HCT116 (cell line): ENCODE measurements at regions not wholly inside any gene's neighbourhood (a gene's known extent, or its start where the extent isn't known, plus 50 kb on each side); places are given as distances from the start of the nearest gene placed in this dataset.

Experiments
- ATAC-seq: fragments of 200-7000 bp; cut with Tn5 transposase; 2 replicates; pipeline ENCODE4 v1.9.1; 2020; ENCODE audit warnings: mild to moderate bottlenecking, moderate library complexity
- BruUV-seq: library from RNA; stranded (reverse); fragments of 400-500 nt; replicated peaks from 2 replicates; lab custom pipeline; 2021; lab: Mats Ljungman, UMichigan
- CTCF ChIA-PET: fragments of 300-600 bp; sonication (Branson Sonifier 250); formaldehyde crosslinking; loops from one replicate; lab custom pipeline; 2021; ENCODE audit warnings: antibody characterized with exemption; lab: Charles Lee
- POLR2A ChIA-PET: fragments of 300-600, 350-600 bp; sonication (Branson Sonifier 250); formaldehyde crosslinking; loops from one replicate; lab custom pipeline; 2021; ENCODE audit warnings: antibody characterized with exemption; lab: Charles Lee
- RAD21 ChIA-PET, 2 experiments: fragments of 300-600 bp; sonication (Branson Sonifier 250); formaldehyde crosslinking; loops; one replicate each; lab custom pipeline; 2023; ENCODE audit warnings: low total read pairs in 2 of 2; ENCODE audit not compliant: uncharacterized antibody in 2 of 2, unreplicated experiment in 2 of 2, low non-redundant PET in 1 of 2; lab: Charles Lee
- DNase-seq: peaks from one replicate; pipeline ENCODE4 v3.0.0-alpha.2; 2010; ENCODE audit warnings: low read depth, low spot score
- H2AFZ ChIP-seq: fragments of 200-600 bp; shearing (Covaris generic), sonication (generic); 2 replicates; pipeline ENCODE4 v1.6.1; 2017; ENCODE audit warnings: low read depth, mixed run types, mixed read lengths, antibody characterized with exemption, low read length; ENCODE audit not compliant: poor library complexity, severe bottlenecking
- H3K27ac ChIP-seq: 2 replicates; pipeline ENCODE4 v1.5.1; 2012; ENCODE audit warnings: low read depth, low read length
- H3K27me3 ChIP-seq: fragments of 200-600 bp; sonication (generic); 2 replicates; pipeline ENCODE4 v1.6.1; 2016; ENCODE audit warnings: mixed run types, low read length, mixed read lengths; ENCODE audit not compliant: insufficient read depth
- H3K36me3 ChIP-seq, 2 experiments: fragments of 200-500 bp in 1 of 2; fragments of 200-600 bp in 1 of 2; sonication (Bioruptor generic) in 1 of 2; sonication (generic) in 1 of 2; 2 replicates each; pipeline versions ENCODE4 v1.5.1 to v1.6.1; 2014 to 2016; ENCODE audit warnings: low read length in 2 of 2, inconsistent platforms in 1 of 2, mixed read lengths in 1 of 2, mixed run types in 1 of 2; ENCODE audit not compliant: insufficient read depth in 2 of 2, control insufficient read depth in 1 of 2
- H3K4me1 ChIP-seq, 2 experiments: fragments of 200-600 bp in 1 of 2; sonication (generic) in 1 of 2; 2 replicates each; pipeline versions ENCODE4 v1.5.1 to v1.6.1; 2012 to 2017; ENCODE audit warnings: low read length in 2 of 2, inconsistent platforms in 1 of 2, mild to moderate bottlenecking in 1 of 2, mixed read lengths in 1 of 2, mixed run types in 1 of 2, moderate library complexity in 1 of 2; ENCODE audit not compliant: insufficient read depth in 2 of 2, control insufficient read depth in 1 of 2
- H3K4me2 ChIP-seq: fragments of 200-600 bp; sonication (generic); 2 replicates; pipeline ENCODE4 v1.6.1; 2017; ENCODE audit warnings: mixed run types, low read length, mixed read lengths
- H3K4me3 ChIP-seq, 2 experiments: fragments of 200-600 bp in 1 of 2; sonication (generic) in 1 of 2; replicated peaks in 1 of 2; 2 replicates each; pipeline ENCODE4 v1.5.1; 2011 to 2016; ENCODE audit warnings: low read length in 2 of 2, control low read depth in 1 of 2, low read depth in 1 of 2, mild to moderate bottlenecking in 1 of 2, mixed read lengths in 1 of 2, mixed run types in 1 of 2
- H3K79me2 ChIP-seq: fragments of 200-600 bp; sonication (generic); 2 replicates; pipeline ENCODE4 v1.6.1; 2017; ENCODE audit warnings: mild to moderate bottlenecking, mixed run types, low read length, moderate library complexity, mixed read lengths; ENCODE audit not compliant: insufficient read depth
- H3K9ac ChIP-seq: fragments of 200-600 bp; sonication (generic); 2 replicates; pipeline ENCODE4 v1.6.1; 2016; ENCODE audit warnings: low read length, mixed read lengths
- H3K9me2 ChIP-seq: fragments of 200-600 bp; sonication (generic), shearing (Covaris generic); 2 replicates; pipeline ENCODE4 v1.6.1; 2017; ENCODE audit warnings: mixed run types, mild to moderate bottlenecking, moderate library complexity; ENCODE audit not compliant: insufficient read depth
- H3K9me3 ChIP-seq, 2 experiments: fragments of 200-500 bp in 1 of 2; fragments of 200-600 bp in 1 of 2; sonication (Bioruptor generic) in 1 of 2; sonication (generic) in 1 of 2; 2 replicates each; pipeline ENCODE4 v1.6.1; 2014 to 2017; ENCODE audit warnings: low read length in 2 of 2, mixed read lengths in 2 of 2, inconsistent platforms in 1 of 2, low read depth in 1 of 2, mild to moderate bottlenecking in 1 of 2, mixed run types in 1 of 2, moderate library complexity in 1 of 2; ENCODE audit not compliant: control insufficient read depth in 1 of 2, insufficient read depth in 1 of 2
- H4K20me1 ChIP-seq: fragments of 200-600 bp; sonication (generic), shearing (Covaris generic); 2 replicates; pipeline ENCODE4 v1.6.1; 2017; ENCODE audit warnings: mixed run types, mild to moderate bottlenecking, moderate library complexity; ENCODE audit not compliant: insufficient read depth
- CBX3 ChIP-seq: IDR thresholded peaks from 2 replicates; pipeline ENCODE4 v1.6.1; 2012; ENCODE audit warnings: low read depth
- CEBPB ChIP-seq: IDR thresholded peaks from 2 replicates; pipeline ENCODE4 v1.6.1; 2012; ENCODE audit warnings: low read depth
- CTCF ChIP-seq, 3 experiments: fragments of 200-600 bp in 1 of 3; sonication (generic) in 1 of 3; IDR thresholded peaks in 2 of 3; conservative IDR thresholded peaks in 1 of 3; 2 replicates each; pipeline ENCODE4 v1.5.1; 2012 to 2017; ENCODE audit warnings: low read depth in 2 of 3, low read length in 2 of 3, antibody characterized with exemption in 1 of 3, borderline replicate concordance in 1 of 3, control low read depth in 1 of 3, mild to moderate bottlenecking in 1 of 3, mixed read lengths in 1 of 3, mixed run types in 1 of 3, moderate library complexity in 1 of 3; ENCODE audit not compliant: insufficient read depth in 1 of 3
- EGR1 ChIP-seq: IDR thresholded peaks from 2 replicates; pipeline ENCODE4 v1.6.1; 2012; ENCODE audit warnings: low read depth
- ELF1 ChIP-seq: IDR thresholded peaks from 2 replicates; pipeline ENCODE4 v1.6.1; 2012; ENCODE audit warnings: low read depth, borderline replicate concordance
- EZH2 ChIP-seq: fragments of 200-600 bp; sonication (generic); IDR thresholded peaks from 2 replicates; pipeline ENCODE4 v1.6.1; 2017; ENCODE audit warnings: antibody characterized with exemption, mixed run types
- EZH2phosphoT487 ChIP-seq: fragments of 200-600 bp; IDR thresholded peaks from 2 replicates; pipeline ENCODE4 v1.6.1; 2018; ENCODE audit warnings: antibody characterized with exemption, borderline replicate concordance
- FOSL1 ChIP-seq: IDR thresholded peaks from 2 replicates; pipeline ENCODE4 v1.6.1; 2012; ENCODE audit warnings: low read depth
- JUND ChIP-seq: IDR thresholded peaks from 2 replicates; pipeline ENCODE4 v1.6.1; 2012
- MAX ChIP-seq: IDR thresholded peaks from 2 replicates; pipeline ENCODE4 v1.6.1; 2012
- POLR2AphosphoS5 ChIP-seq: IDR thresholded peaks from 2 replicates; pipeline ENCODE4 v1.6.1; 2011; ENCODE audit warnings: mild to moderate bottlenecking, low read depth, low read length, moderate library complexity
- RAD21 ChIP-seq: IDR thresholded peaks from 2 replicates; pipeline ENCODE4 v1.6.1; 2012; ENCODE audit warnings: low read depth, mild to moderate bottlenecking
- SIN3A ChIP-seq: IDR thresholded peaks from 2 replicates; pipeline ENCODE4 v1.6.1; 2012; ENCODE audit warnings: low read depth
- SP1 ChIP-seq: IDR thresholded peaks from 2 replicates; pipeline ENCODE4 v1.6.1; 2012; ENCODE audit warnings: low read depth
- SRF ChIP-seq: IDR thresholded peaks from 2 replicates; pipeline ENCODE4 v1.6.1; 2012; ENCODE audit warnings: low read depth
- TCF7L2 ChIP-seq: IDR thresholded peaks from 2 replicates; pipeline ENCODE4 v1.7.0; 2011; ENCODE audit warnings: borderline replicate concordance, inconsistent platforms; ENCODE audit not compliant: insufficient read depth, insufficient read length; ENCODE audit errors: extremely low read depth
- YY1 ChIP-seq: IDR thresholded peaks from 2 replicates; pipeline ENCODE4 v1.6.1; 2011; ENCODE audit warnings: low read length, low read depth, moderate library complexity, mild to moderate bottlenecking; ENCODE audit not compliant: insufficient replicate concordance; ENCODE audit errors: extremely low read depth
- ZBTB33 ChIP-seq: IDR thresholded peaks from 2 replicates; pipeline ENCODE4 v1.6.1; 2011; ENCODE audit warnings: mild to moderate bottlenecking, low read length, moderate library complexity; ENCODE audit not compliant: insufficient replicate concordance; ENCODE audit errors: extremely low read depth
- ZFX ChIP-seq: fragments of 450-650 bp; IDR thresholded peaks from 2 replicates; pipeline ENCODE4 v1.6.1; 2017
- ZNF274 ChIP-seq: fragments of 200-500 bp; sonication (Bioruptor generic); IDR thresholded peaks from 2 replicates; pipeline ENCODE4 v1.6.1; 2014; ENCODE audit warnings: mild to moderate bottlenecking, low read depth, low read length, inconsistent platforms
- intact Hi-C: fragments of 100-400 bp; cut with micrococcal nuclease; formaldehyde crosslinking; loops from 2 replicates; pipeline ENCODE4 v1.10.0; 2022

- Histone ChIP-seq H3K27ac (no peak overlapping the region), H2AFZ (no peak overlapping the region), H3K27me3 (peaks cover 11% of the 10 kb centered on the region; the same call in 1 of the 2 replicates), H3K9me2 (no peaks in the 10 kb centered on the region), H3K36me3 (no peaks in the 10 kb centered on the region), H4K20me1 (no peaks in the 10 kb centered on the region), H3K9me3 (no peaks in the 10 kb centered on the region), H3K4me1 (no peaks in the 10 kb centered on the region), H3K9ac (no peak overlapping the region), H3K4me3 (no peak overlapping the region), H3K4me2 (no peak overlapping the region), H3K79me2 (no peaks in the 10 kb centered on the region)
- intact Hi-C loops = no loop called here
- DNase-seq (no peak), ATAC-seq (no peak)
- POLR2A ChIA-PET = no interaction called here
- no peak for TF ChIP-seq EGR1
- no peak for TF ChIP-seq CBX3
- TF ChIP-seq CTCF (IDR thresholded peaks at IDR 0.05 in 2 of 3, conservative IDR thresholded peaks at IDR 0.05 in 1 of 3; ENCODE audit: borderline replicate concordance in 1 of 3, insufficient read depth in 1 of 3, low read depth in 2 of 3, low read length in 2 of 3) = no peak
- TF ChIP-seq RAD21 = no peak
- TF ChIP-seq JUND = no peak
- no peak for TF ChIP-seq ZNF274
- TF ChIP-seq EZH2 = no peak
- no peak for TF ChIP-seq ZFX
- no peak for TF ChIP-seq EZH2phosphoT487
- no peak for TF ChIP-seq SRF
- TF ChIP-seq SIN3A = no peak
- TF ChIP-seq SP1 = no peak
- no peak for TF ChIP-seq TCF7L2
- no peak for TF ChIP-seq FOSL1
- TF ChIP-seq ZBTB33 = no peak
- TF ChIP-seq POLR2AphosphoS5 = no peak
- TF ChIP-seq MAX = no peak
- no peak for TF ChIP-seq YY1
- no peak for TF ChIP-seq ELF1
- no peak for TF ChIP-seq CEBPB
- CTCF ChIA-PET = interaction anchor here (1.6 kb wide), 1 partner anchor 98 kb away, joined by 3 read pairs; no protein-coding TSS in a partner anchor
- no TSS peak for BruUV-seq
- RAD21 ChIA-PET = no interaction called here
Observed at GRCh38 chr7:35422715-35423114, 168.8 kb upstream of the TBX20 start.
